H1 (cell line): ENCODE measurements at regions not wholly inside any gene's neighbourhood (a gene's known extent, or its start where the extent isn't known, plus 50 kb on each side); places are given as distances from the start of the nearest gene placed in this dataset.

Source experiments
- CTCF ChIA-PET: fragments of 300-600 bp; sonication (Branson Sonifier 250); formaldehyde crosslinking; loops from one replicate; lab custom pipeline; 2021; ENCODE audit not compliant: partially characterized antibody; lab: Charles Lee
- POLR2A ChIA-PET: fragments of 300-600 bp; sonication (Branson Sonifier 250); formaldehyde crosslinking; loops from one replicate; lab custom pipeline; 2021; ENCODE audit warnings: inconsistent platforms; ENCODE audit not compliant: partially characterized antibody; lab: Charles Lee
- DNase-seq, 2 experiments: peaks; one replicate each; pipeline versions ENCODE4 v3.0.0 to v3.0.0-alpha.2; 2010 to 2022; ENCODE audit warnings: low spot score in 2 of 2, low read depth in 1 of 2, mixed read lengths in 1 of 2
- FAIRE-seq: peaks from 2 replicates; lab custom pipeline; 2011; peaks lifted over from hg19 to GRCh38; lab: Jason Lieb, UNC
- H2AFZ ChIP-seq: 2 replicates; pipeline ENCODE4 v1.8.1; 2012; ENCODE audit warnings: low read length, inconsistent platforms
- H2AK5ac ChIP-seq: 2 replicates; pipeline ENCODE4 v1.6.1; 2013; ENCODE audit warnings: low read depth, low read length
- H2BK120ac ChIP-seq: replicated peaks from 2 replicates; pipeline ENCODE3; 2013; ENCODE audit warnings: low read depth, low read length, inconsistent platforms
- H2BK12ac ChIP-seq: 2 replicates; pipeline ENCODE4 v1.6.1; 2013; ENCODE audit warnings: low read depth, low read length
- H2BK15ac ChIP-seq: 2 replicates; pipeline ENCODE4 v1.6.1; 2013; ENCODE audit warnings: low read length
- H2BK20ac ChIP-seq: 2 replicates; pipeline ENCODE4 v1.6.1; 2013; ENCODE audit warnings: low read length
- H2BK5ac ChIP-seq: 2 replicates; pipeline ENCODE4 v1.6.1; 2013; ENCODE audit warnings: low read depth, low read length
- H3K14ac ChIP-seq: 2 replicates; pipeline ENCODE4 v1.6.1; 2013; ENCODE audit warnings: inconsistent platforms; ENCODE audit not compliant: insufficient read length
- H3K18ac ChIP-seq: 2 replicates; pipeline ENCODE4 v1.6.1; 2013; ENCODE audit warnings: low read length; ENCODE audit errors: extremely low read depth
- H3K23ac ChIP-seq: 2 replicates; pipeline ENCODE4 v1.6.1; 2013; ENCODE audit warnings: inconsistent platforms; ENCODE audit not compliant: insufficient read length
- H3K23me2 ChIP-seq: 2 replicates; pipeline ENCODE4 v1.6.1; 2013; ENCODE audit warnings: low read depth, low read length
- H3K27ac ChIP-seq: 2 replicates; pipeline ENCODE4 v1.6.1; 2011; ENCODE audit warnings: low read depth, low read length, inconsistent platforms
- H3K27me3 ChIP-seq, 4 experiments: replicated peaks in 1 of 4; 1 replicate in 1 of 4; 2 replicates in 3 of 4; pipeline versions ENCODE4 v1.6.1 to v1.8.1; 2011 to 2013; ENCODE audit warnings: low read length in 3 of 4, mild to moderate bottlenecking in 3 of 4, inconsistent platforms in 2 of 4, mixed read lengths in 2 of 4, moderate library complexity in 1 of 4; ENCODE audit not compliant: control insufficient read depth in 3 of 4, insufficient read depth in 3 of 4; ENCODE audit errors: extremely low read depth in 1 of 4
- H3K36me3 ChIP-seq, 4 experiments: 2 replicates each; pipeline versions ENCODE4 v1.6.1 to v1.8.1; 2011 to 2013; ENCODE audit warnings: mild to moderate bottlenecking in 4 of 4, low read length in 3 of 4, moderate library complexity in 2 of 4, control low read depth in 1 of 4, inconsistent platforms in 1 of 4; ENCODE audit not compliant: insufficient read depth in 4 of 4, control insufficient read depth in 2 of 4
- H3K4ac ChIP-seq: replicated peaks from 2 replicates; pipeline ENCODE3; 2013; ENCODE audit warnings: low read length, low read depth, mixed read lengths, inconsistent platforms; ENCODE audit not compliant: insufficient read length
- H3K4me1 ChIP-seq, 4 experiments: replicated peaks in 1 of 4; 1 replicate in 1 of 4; 2 replicates in 3 of 4; pipeline versions ENCODE4 v1.6.1 to v1.8.1; 2011 to 2013; ENCODE audit warnings: low read length in 3 of 4, inconsistent platforms in 2 of 4, mixed read lengths in 1 of 4; ENCODE audit not compliant: insufficient read depth in 4 of 4, control insufficient read depth in 3 of 4
- H3K4me2 ChIP-seq, 2 experiments: 2 replicates each; pipeline versions ENCODE4 v1.6.1 to v1.8.1; 2011 to 2013; ENCODE audit warnings: low read depth in 2 of 2, low read length in 2 of 2, control low read depth in 1 of 2, inconsistent platforms in 1 of 2, mild to moderate bottlenecking in 1 of 2; ENCODE audit not compliant: insufficient read depth in 1 of 2
- H3K4me3 ChIP-seq, 4 experiments: fragments of 200-600, 300-600 bp in 1 of 4; sonication (generic), shearing (Covaris generic), sonication (Bioruptor Twin) in 1 of 4; 2 replicates each; pipeline versions ENCODE4 v1.5.1 to v1.8.1; 2011 to 2016; ENCODE audit warnings: low read length in 4 of 4, low read depth in 3 of 4, control low read depth in 2 of 4, inconsistent platforms in 2 of 4, mild to moderate bottlenecking in 2 of 4, mixed read lengths in 1 of 4, moderate library complexity in 1 of 4; ENCODE audit not compliant: insufficient read depth in 2 of 4; ENCODE audit errors: extremely low read depth in 1 of 4
- H3K56ac ChIP-seq: replicated peaks from 2 replicates; pipeline ENCODE3; 2013; ENCODE audit warnings: low read depth, mild to moderate bottlenecking, mixed read lengths, low read length, inconsistent platforms; ENCODE audit not compliant: insufficient read length
- H3K79me1 ChIP-seq: 2 replicates; pipeline ENCODE4 v1.6.1; 2013; ENCODE audit warnings: low read depth, low read length, control low read depth
- H3K79me2 ChIP-seq, 2 experiments: 2 replicates each; pipeline versions ENCODE4 v1.6.1 to v1.8.1; 2012 to 2013; ENCODE audit warnings: low read length in 2 of 2, mild to moderate bottlenecking in 2 of 2, inconsistent platforms in 1 of 2; ENCODE audit not compliant: insufficient read depth in 2 of 2, control insufficient read depth in 1 of 2
- H3K9ac ChIP-seq, 4 experiments: replicated peaks in 1 of 4; 1 replicate in 1 of 4; 2 replicates in 3 of 4; pipeline versions ENCODE4 v1.6.1 to v1.8.1; 2011 to 2013; ENCODE audit warnings: low read depth in 3 of 4, low read length in 3 of 4, control low read depth in 2 of 4, mild to moderate bottlenecking in 2 of 4, moderate library complexity in 2 of 4, inconsistent platforms in 1 of 4; ENCODE audit errors: extremely low read depth in 1 of 4
- H3K9me3 ChIP-seq, 2 experiments: 2 replicates each; pipeline versions ENCODE4 v1.6.1 to v1.8.1; 2012 to 2013; ENCODE audit warnings: mild to moderate bottlenecking in 2 of 2, moderate library complexity in 2 of 2, control low read depth in 1 of 2, inconsistent platforms in 1 of 2, low read depth in 1 of 2, low read length in 1 of 2, mixed read lengths in 1 of 2; ENCODE audit not compliant: insufficient read depth in 2 of 2
- H4K20me1 ChIP-seq, 2 experiments: replicated peaks in 1 of 2; 2 replicates each; pipeline versions ENCODE3 to v1.8.1; 2011 to 2013; ENCODE audit warnings: inconsistent platforms in 2 of 2, low read length in 2 of 2, mild to moderate bottlenecking in 1 of 2; ENCODE audit not compliant: insufficient read depth in 2 of 2, control insufficient read depth in 1 of 2
- H4K5ac ChIP-seq: 2 replicates; pipeline ENCODE4 v1.6.1; 2013; ENCODE audit warnings: low read length, low read depth, mixed read lengths, inconsistent platforms; ENCODE audit not compliant: insufficient read length
- H4K8ac ChIP-seq: 2 replicates; pipeline ENCODE4 v1.8.0; 2013; ENCODE audit warnings: mild to moderate bottlenecking, moderate library complexity, low read length, inconsistent platforms; ENCODE audit not compliant: insufficient read depth; ENCODE audit errors: extremely low read depth
- H4K91ac ChIP-seq: replicated peaks from 2 replicates; pipeline ENCODE3; 2013; ENCODE audit warnings: low read length, mixed read lengths, inconsistent platforms; ENCODE audit not compliant: insufficient read length
- ASH2L ChIP-seq: fragments of 200-600, 300-600 bp; sonication (generic); IDR thresholded peaks from one replicate; pipeline ENCODE4 v1.7.1; 2017; ENCODE audit warnings: low read length
- ATF2 ChIP-seq: IDR thresholded peaks from 2 replicates; pipeline ENCODE4 v1.6.1; 2012; ENCODE audit warnings: low read length, inconsistent platforms
- CREB1 ChIP-seq: IDR thresholded peaks from 2 replicates; pipeline ENCODE4 v1.6.1; 2012; ENCODE audit warnings: inconsistent platforms
- HDAC2 ChIP-seq, 2 experiments: fragments of 300-600 bp in 1 of 2; sonication (generic) in 1 of 2; IDR thresholded peaks; 2 replicates each; pipeline ENCODE4 v1.6.1; 2011 to 2012; ENCODE audit warnings: low read depth in 2 of 2, low read length in 2 of 2, mild to moderate bottlenecking in 2 of 2, moderate library complexity in 2 of 2, borderline replicate concordance in 1 of 2, inconsistent platforms in 1 of 2
- JUND ChIP-seq: IDR thresholded peaks from 2 replicates; pipeline ENCODE4 v1.6.1; 2011; ENCODE audit warnings: mild to moderate bottlenecking, improper control_type of control experiment, low read length
- NRF1 ChIP-seq: IDR thresholded peaks from 2 replicates; pipeline ENCODE4 v1.6.1; 2011; ENCODE audit warnings: mild to moderate bottlenecking, low read depth, low read length, improper control_type of control experiment
- RNF2 ChIP-seq: fragments of 200-900, 300-1000 bp; sonication (generic); IDR thresholded peaks from 2 replicates; pipeline ENCODE4 v1.7.1; 2016; ENCODE audit warnings: borderline replicate concordance, low read depth, mild to moderate bottlenecking, antibody characterized with exemption, low read length; ENCODE audit not compliant: poor library complexity, severe bottlenecking; ENCODE audit errors: missing control alignments
- SP1 ChIP-seq: IDR thresholded peaks from 2 replicates; pipeline ENCODE4 v1.6.1; 2011; ENCODE audit warnings: low read depth, low read length
- SP2 ChIP-seq: IDR thresholded peaks from 2 replicates; pipeline ENCODE4 v1.6.1; 2012; ENCODE audit warnings: mild to moderate bottlenecking, low read length, inconsistent platforms
- TAF1 ChIP-seq: IDR thresholded peaks from 2 replicates; pipeline ENCODE4 v1.6.1; 2011; ENCODE audit warnings: mild to moderate bottlenecking, low read depth, low read length
- TEAD4 ChIP-seq: IDR thresholded peaks from 2 replicates; pipeline ENCODE4 v1.6.1; 2012; ENCODE audit warnings: low read depth, low read length, inconsistent platforms, mixed read lengths
- YY1 ChIP-seq: IDR thresholded peaks from 2 replicates; pipeline ENCODE4 v1.6.1; 2011; ENCODE audit warnings: low read depth, mild to moderate bottlenecking, low read length
- WGBS, 2 experiments: shearing (Covaris generic) in 1 of 2; methylation state at CpG; one replicate each; pipeline versions ENCODE4 v1.1.6 to v1.1.7; 2013 to 2015; ENCODE audit warnings: low lambda C conversion rate in 2 of 2, mixed read lengths in 2 of 2, inconsistent platforms in 1 of 2, low coverage in 1 of 2, missing lambda C conversion rate in 1 of 2; ENCODE audit not compliant: insufficient replicate concordance in 2 of 2, insufficient coverage in 1 of 2, insufficient read length in 1 of 2; ENCODE audit errors: extremely low coverage in 1 of 2, missing lambda C conversion rate in 1 of 2; 5-methylcytosine and 5-hydroxymethylcytosine counted together

GRCh38 chr6:140372064-140372463, 997.6 kb upstream of the CITED2 start:
- TF ChIP-seq ATF2 (no peak), YY1 (no peak), TAF1 (no peak), CREB1 (no peak), JUND (no peak), RNF2 (no peak), HDAC2 (IDR thresholded peaks at IDR 0.05; ENCODE audit: borderline replicate concordance in 1 of 2, low read depth in 2 of 2, low read length in 2 of 2) (no peak), TEAD4 (no peak), ASH2L (no peak), SP2 (no peak), SP1 (no peak), NRF1 (no peak)

More at GRCh38 chr6:140372064-140372463, 997.6 kb upstream of the CITED2 start:
- Histone ChIP-seq H3K4me3 (no peak overlapping the region), H3K4me2 (0 out of 4 replicates have a peak overlapping the region, but pooled peaks of 1 of the 2 experiments have one; percentile 35), H3K4me1 (no peaks in the 10 kb centered on the region), H2BK5ac (no peak overlapping the region), H4K20me1 (no peaks in the 10 kb centered on the region), H2AK5ac (no peak overlapping the region), H3K79me2 (no peaks in the 10 kb centered on the region), H3K14ac (no peak overlapping the region), H3K36me3 (peaks cover 0 to 5% (median 0%) of the 10 kb centered on the region in 4 experiments; a peak in 2 of 8 replicates), H2AFZ (0 out of 2 replicates have a peak overlapping the region, but pooled peaks have one; percentile 34), H3K27me3 (no peaks in the 10 kb centered on the region), H4K8ac (no peak overlapping the region), H3K23me2 (no peaks in the 10 kb centered on the region; the same call in 1 of the 2 replicates), H3K9ac (no peak overlapping the region), H3K9me3 (peaks cover 0 to 12% of the 10 kb centered on the region in 2 experiments; a peak in 1 of 4 replicates), H4K5ac (no peak overlapping the region), H3K56ac (no peak overlapping the region), H3K18ac (no peak overlapping the region), H3K4ac (no peak overlapping the region), H3K27ac (no peak overlapping the region), H2BK12ac (no peak overlapping the region), H2BK20ac (no peak overlapping the region), H3K23ac (no peak overlapping the region), H4K91ac (no peak overlapping the region), H2BK15ac (no peak overlapping the region), H3K79me1 (no peaks in the 10 kb centered on the region), H2BK120ac (no peak overlapping the region)
- ChIA-PET CTCF (no interaction called here), POLR2A (no interaction called here)
- DNase-seq (no peak), FAIRE-seq (no peak)
- WGBS, 2 experiments, result 73% methylated on average over 4 of the region's 4 CpGs; no CpG with 5 or more reads in 1 of the 2 experiments
